IMR-90 (cell line): ENCODE measurements at regions not wholly inside any gene's neighbourhood (a gene's known extent, or its start where the extent isn't known, plus 50 kb on each side); places are given as distances from the start of the nearest gene placed in this dataset.

Experiments
- ATAC-seq: fragments of 200-7000 bp; cut with Tn5 transposase; 2 replicates; pipeline ENCODE4 v1.9.1; 2020; ENCODE audit warnings: low read depth, mild to moderate bottlenecking, moderate library complexity
- BruUV-seq: library from RNA; stranded (reverse); fragments of 400-500 nt; replicated peaks from 2 replicates; lab custom pipeline; 2021; lab: Mats Ljungman, UMichigan
- CTCF ChIA-PET: fragments of 300-600 bp; formaldehyde crosslinking; extraction: SDS; loops from one replicate; lab custom pipeline; 2021; ENCODE audit warnings: antibody characterized with exemption; lab: Yijun Ruan, JAX
- POLR2A ChIA-PET: fragments of 300-600 bp; sonication (Branson Sonifier 250); formaldehyde crosslinking; loops from one replicate; lab custom pipeline; 2022; ENCODE audit warnings: antibody characterized with exemption; ENCODE audit not compliant: unreplicated experiment; lab: Charles Lee
- DNase-seq: peaks from one replicate; pipeline ENCODE4 v3.0.0; 2013
- H2AFZ ChIP-seq: replicated peaks from 2 replicates; pipeline ENCODE3; 2013; ENCODE audit warnings: low read length, mild to moderate bottlenecking; ENCODE audit not compliant: poor library complexity
- H2AK5ac ChIP-seq: 2 replicates; pipeline ENCODE4 v1.6.1; 2013; ENCODE audit warnings: low read depth, low read length, inconsistent platforms
- H2AK9ac ChIP-seq: replicated peaks from 2 replicates; pipeline ENCODE3; 2013; ENCODE audit warnings: mild to moderate bottlenecking, low read depth, low read length, moderate library complexity; ENCODE audit not compliant: poor library complexity
- H2BK120ac ChIP-seq: 2 replicates; pipeline ENCODE4 v1.6.1; 2013; ENCODE audit warnings: low read depth, low read length, inconsistent platforms
- H2BK15ac ChIP-seq: 3 replicates; pipeline ENCODE4 v1.6.1; 2013; ENCODE audit warnings: low read depth, low read length, inconsistent platforms
- H2BK20ac ChIP-seq: 2 replicates; pipeline ENCODE4 v1.6.1; 2013; ENCODE audit warnings: low read depth, mild to moderate bottlenecking, inconsistent platforms, low read length, moderate library complexity
- H2BK5ac ChIP-seq: 2 replicates; pipeline ENCODE4 v1.6.1; 2013; ENCODE audit warnings: mild to moderate bottlenecking, low read depth, low read length, inconsistent platforms; ENCODE audit not compliant: poor library complexity, severe bottlenecking
- H3K14ac ChIP-seq: replicated peaks from 2 replicates; pipeline ENCODE4 v1.6.1; 2013; ENCODE audit warnings: low read depth, low read length, inconsistent platforms
- H3K18ac ChIP-seq: 2 replicates; pipeline ENCODE4 v1.6.1; 2013; ENCODE audit warnings: low read depth, low read length, control low read depth
- H3K23ac ChIP-seq: 2 replicates; pipeline ENCODE4 v1.6.1; 2013; ENCODE audit warnings: low read depth, low read length, inconsistent platforms
- H3K27ac ChIP-seq: 2 replicates; pipeline ENCODE4 v1.5.1; 2013; ENCODE audit warnings: mild to moderate bottlenecking, control low read depth, low read length; ENCODE audit not compliant: insufficient read depth
- H3K27me3 ChIP-seq: 2 replicates; pipeline ENCODE4 v1.6.1; 2013; ENCODE audit warnings: low read length; ENCODE audit not compliant: control insufficient read depth, insufficient read depth
- H3K36me3 ChIP-seq: 2 replicates; pipeline ENCODE4 v1.6.1; 2013; ENCODE audit warnings: low read length, mixed read lengths; ENCODE audit not compliant: control insufficient read depth, insufficient read depth
- H3K4ac ChIP-seq: 2 replicates; pipeline ENCODE4 v1.6.1; 2013; ENCODE audit warnings: low read depth, low read length, inconsistent platforms
- H3K4me1 ChIP-seq: 2 replicates; pipeline ENCODE4 v1.6.1; 2013; ENCODE audit warnings: low read length, mixed read lengths; ENCODE audit not compliant: control insufficient read depth, insufficient read depth
- H3K4me2 ChIP-seq: 2 replicates; pipeline ENCODE4 v1.6.1; 2013; ENCODE audit warnings: low read depth, mild to moderate bottlenecking, control low read depth, low read length, moderate library complexity
- H3K4me3 ChIP-seq: 2 replicates; pipeline ENCODE4 v1.5.1; 2013; ENCODE audit warnings: low read depth, mild to moderate bottlenecking, control low read depth, low read length, moderate library complexity; ENCODE audit not compliant: insufficient read depth
- H3K56ac ChIP-seq: 2 replicates; pipeline ENCODE4 v1.6.1; 2013; ENCODE audit warnings: low read length, inconsistent platforms; ENCODE audit not compliant: insufficient read depth; ENCODE audit errors: extremely low read depth
- H3K79me1 ChIP-seq, 2 experiments: 2 replicates each; pipeline ENCODE4 v1.6.1; 2013; ENCODE audit warnings: low read length in 2 of 2, inconsistent platforms in 1 of 2, low read depth in 1 of 2
- H3K9ac ChIP-seq: 2 replicates; pipeline ENCODE4 v1.6.1; 2013; ENCODE audit warnings: low read depth, low read length, control low read depth
- H3K9me1 ChIP-seq: 2 replicates; pipeline ENCODE4 v1.6.1; 2013; ENCODE audit warnings: low read length, inconsistent platforms; ENCODE audit not compliant: insufficient read depth
- H3K9me3 ChIP-seq: 2 replicates; pipeline ENCODE4 v1.6.1; 2013; ENCODE audit warnings: low read length; ENCODE audit not compliant: control insufficient read depth, insufficient read depth
- H4K20me1 ChIP-seq: 2 replicates; pipeline ENCODE4 v1.6.1; 2013; ENCODE audit warnings: low read length, inconsistent platforms; ENCODE audit not compliant: insufficient read depth
- H4K5ac ChIP-seq: 2 replicates; pipeline ENCODE4 v1.6.1; 2013; ENCODE audit warnings: mild to moderate bottlenecking, low read depth, low read length, control low read depth
- H4K8ac ChIP-seq, 2 experiments: 2 replicates each; pipeline ENCODE4 v1.6.1; 2013; ENCODE audit warnings: low read depth in 2 of 2, low read length in 2 of 2, control low read depth in 1 of 2, inconsistent platforms in 1 of 2
- H4K91ac ChIP-seq: 2 replicates; pipeline ENCODE4 v1.6.1; 2013; ENCODE audit warnings: low read depth, low read length, inconsistent platforms; ENCODE audit not compliant: insufficient read depth
- BHLHE40 ChIP-seq: fragments of 150-350 bp; IDR thresholded peaks from 2 replicates; pipeline ENCODE4 v1.6.1; 2016; ENCODE audit warnings: mild to moderate bottlenecking, low read depth, low read length
- CEBPB ChIP-seq: IDR thresholded peaks from 2 replicates; pipeline ENCODE4 v1.6.1; 2012; ENCODE audit warnings: low read depth, low read length, improper control_type of control experiment
- CHD1 ChIP-seq: IDR thresholded peaks from 2 replicates; pipeline ENCODE4 v1.6.1; 2012; ENCODE audit warnings: low read depth, low read length, improper control_type of control experiment
- MAFK ChIP-seq: IDR thresholded peaks from 2 replicates; pipeline ENCODE4 v1.6.1; 2012; ENCODE audit warnings: low read depth, low read length, improper control_type of control experiment
- NFE2L2 ChIP-seq: fragments of 150-350 bp; IDR thresholded peaks from 2 replicates; pipeline ENCODE4 v1.6.1; 2016; ENCODE audit warnings: low read depth, mild to moderate bottlenecking, low read length
- RCOR1 ChIP-seq: IDR thresholded peaks from 2 replicates; pipeline ENCODE4 v1.6.1; 2012; ENCODE audit warnings: mild to moderate bottlenecking, low read length, improper control_type of control experiment; ENCODE audit not compliant: insufficient replicate concordance
- WGBS, 2 experiments: methylation state at CpG; one replicate each; pipeline versions ENCODE4 v1.1.5 to v1.1.7; 2013; ENCODE audit warnings: missing lambda C conversion rate in 2 of 2; ENCODE audit not compliant: insufficient read length in 1 of 2; ENCODE audit errors: extremely low coverage in 2 of 2; 5-methylcytosine and 5-hydroxymethylcytosine counted together
- dilution Hi-C: fragments of 300-500 bp; cut with HindIII; formaldehyde crosslinking; loops from one replicate; pipeline ENCODE4 v1.14.3; 2018; ENCODE audit warnings: low sequenced_read_pairs; ENCODE audit not compliant: unreplicated experiment
- in situ Hi-C: fragments of 300-500 bp; cut with MboI; formaldehyde crosslinking; loops from 3 replicates; pipeline ENCODE4 v1.14.3; 2019; ENCODE audit warnings: low sequenced_read_pairs, inconsistent platforms, mixed read lengths
- intact Hi-C: fragments of 100-400 bp; cut with micrococcal nuclease; formaldehyde crosslinking; loops from 2 replicates; pipeline ENCODE4 v1.10.0; 2022
- TF ChIP-seq, protein P1 (sequence below): conservative IDR thresholded peaks from 2 replicates; pipeline ENCODE4 v1.5.1; 2012; ENCODE audit warnings: mild to moderate bottlenecking, low read depth, low read length, improper control_type of control experiment
- TF ChIP-seq, protein P2 (sequence below): fragments of 150-350 bp; IDR thresholded peaks from 2 replicates; pipeline ENCODE4 v1.6.1; 2017; ENCODE audit warnings: mild to moderate bottlenecking, antibody characterized with exemption, low read length, low read depth

DNA sequence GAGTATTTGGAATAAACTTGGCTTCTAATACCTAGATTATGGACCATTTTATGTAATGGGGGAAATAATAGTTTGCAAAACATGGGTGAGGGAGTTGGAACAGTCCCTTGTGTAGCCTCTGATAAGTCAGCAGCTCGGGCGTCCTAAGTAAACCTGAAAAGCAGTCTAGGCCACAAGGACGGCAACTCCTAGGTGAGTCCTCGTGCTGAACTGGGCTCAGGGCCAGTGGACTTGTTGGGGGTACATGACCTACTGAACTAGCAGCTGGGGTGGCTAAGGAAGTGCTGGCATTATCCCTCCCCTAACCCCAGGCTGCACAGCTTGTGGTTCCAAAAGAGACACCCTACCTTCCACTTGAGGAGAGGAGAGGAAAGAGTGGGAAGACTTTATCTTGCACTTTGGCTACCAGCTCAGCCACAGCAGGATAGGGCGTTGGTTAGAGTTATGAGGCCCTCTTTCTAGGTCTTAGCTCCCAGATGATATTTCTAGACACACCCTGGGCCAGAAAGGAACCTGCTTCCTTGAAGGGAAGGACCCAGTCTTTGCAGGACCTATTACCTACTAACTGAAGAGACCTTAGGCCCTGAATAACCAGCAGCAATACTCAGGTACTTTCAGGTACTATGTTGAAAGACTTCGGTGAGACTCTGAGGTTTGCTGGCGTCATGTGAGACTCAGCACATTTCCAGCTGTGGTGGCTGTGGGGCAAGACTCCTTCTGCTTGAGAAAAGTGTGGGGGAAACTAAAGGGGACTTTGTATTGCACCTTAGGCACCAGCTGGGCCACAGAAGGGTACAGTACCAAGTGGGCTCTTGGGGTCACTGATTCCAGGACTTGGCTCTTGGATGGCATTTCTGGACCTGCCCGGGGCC lies 71.0 kb downstream of the AQP4 start:
- dilution Hi-C loops (no loop called here), in situ Hi-C loops (no loop called here), intact Hi-C loops (no loop called here)
- no peak overlapping the region for H2BK15ac ChIP-seq
- H3K4me1 ChIP-seq, result no peaks in the 10 kb centered on the region
- H2AK5ac ChIP-seq, result no peak overlapping the region
- no peaks in the 10 kb centered on the region for H4K20me1 ChIP-seq
- H4K8ac ChIP-seq, result no peak overlapping the region
- H2AFZ ChIP-seq, result no peak overlapping the region
- no TSS peak for BruUV-seq
- TF ChIP-seq RCOR1 (no peak), CHD1 (no peak), BHLHE40 (no peak), CEBPB (no peak), MAFK (no peak), NFE2L2 (no peak)
- TF ChIP-seq, protein P1, sequence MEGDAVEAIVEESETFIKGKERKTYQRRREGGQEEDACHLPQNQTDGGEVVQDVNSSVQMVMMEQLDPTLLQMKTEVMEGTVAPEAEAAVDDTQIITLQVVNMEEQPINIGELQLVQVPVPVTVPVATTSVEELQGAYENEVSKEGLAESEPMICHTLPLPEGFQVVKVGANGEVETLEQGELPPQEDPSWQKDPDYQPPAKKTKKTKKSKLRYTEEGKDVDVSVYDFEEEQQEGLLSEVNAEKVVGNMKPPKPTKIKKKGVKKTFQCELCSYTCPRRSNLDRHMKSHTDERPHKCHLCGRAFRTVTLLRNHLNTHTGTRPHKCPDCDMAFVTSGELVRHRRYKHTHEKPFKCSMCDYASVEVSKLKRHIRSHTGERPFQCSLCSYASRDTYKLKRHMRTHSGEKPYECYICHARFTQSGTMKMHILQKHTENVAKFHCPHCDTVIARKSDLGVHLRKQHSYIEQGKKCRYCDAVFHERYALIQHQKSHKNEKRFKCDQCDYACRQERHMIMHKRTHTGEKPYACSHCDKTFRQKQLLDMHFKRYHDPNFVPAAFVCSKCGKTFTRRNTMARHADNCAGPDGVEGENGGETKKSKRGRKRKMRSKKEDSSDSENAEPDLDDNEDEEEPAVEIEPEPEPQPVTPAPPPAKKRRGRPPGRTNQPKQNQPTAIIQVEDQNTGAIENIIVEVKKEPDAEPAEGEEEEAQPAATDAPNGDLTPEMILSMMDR, result no peak
- TF ChIP-seq, protein P2, sequence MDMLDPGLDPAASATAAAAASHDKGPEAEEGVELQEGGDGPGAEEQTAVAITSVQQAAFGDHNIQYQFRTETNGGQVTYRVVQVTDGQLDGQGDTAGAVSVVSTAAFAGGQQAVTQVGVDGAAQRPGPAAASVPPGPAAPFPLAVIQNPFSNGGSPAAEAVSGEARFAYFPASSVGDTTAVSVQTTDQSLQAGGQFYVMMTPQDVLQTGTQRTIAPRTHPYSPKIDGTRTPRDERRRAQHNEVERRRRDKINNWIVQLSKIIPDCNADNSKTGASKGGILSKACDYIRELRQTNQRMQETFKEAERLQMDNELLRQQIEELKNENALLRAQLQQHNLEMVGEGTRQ, result no peak
- no peak overlapping the region for H3K23ac ChIP-seq
- H2BK5ac ChIP-seq, result no peak overlapping the region
- POLR2A ChIA-PET, result no interaction called here
- no peak overlapping the region for H3K4me2 ChIP-seq
- no peaks in the 10 kb centered on the region for H3K79me1 ChIP-seq
- CTCF ChIA-PET, result no interaction called here
- H3K9me1 ChIP-seq, result no peaks in the 10 kb centered on the region
- no peak for DNase-seq
- 50% methylated on average over 1 of the region's 8 CpGs; no CpG with 5 or more reads in 1 of the 2 experiments for WGBS, 2 experiments
- no peak overlapping the region for H2BK20ac ChIP-seq
- no peak for ATAC-seq
- no peaks in the 10 kb centered on the region for H3K27me3 ChIP-seq
- no peak overlapping the region for H3K9ac ChIP-seq
- H4K5ac ChIP-seq, result no peak overlapping the region
- no peak overlapping the region for H3K18ac ChIP-seq
- H3K9me3 ChIP-seq, result no peaks in the 10 kb centered on the region; the same call in 1 of the 2 replicates
- no peak overlapping the region for H2AK9ac ChIP-seq
- no peak overlapping the region for H4K91ac ChIP-seq
- H3K27ac ChIP-seq, result no peak overlapping the region
- H3K36me3 ChIP-seq, result no peaks in the 10 kb centered on the region
- H3K4me3 ChIP-seq, result no peak overlapping the region
- no peak overlapping the region for H2BK120ac ChIP-seq
- H3K14ac ChIP-seq, result no peak overlapping the region
- H3K4ac ChIP-seq, result no peak overlapping the region
- no peak overlapping the region for H3K56ac ChIP-seq
